Mesendoderm (in vitro differentiated cells): ENCODE measurements at regions not wholly inside any gene's neighbourhood (a gene's known extent, or its start where the extent isn't known, plus 50 kb on each side); places are given as distances from the start of the nearest gene placed in this dataset.
A peak's percentile ranks its signal among the peaks of the same experiment; 100 is the strongest.

ENCODE experiments used
- DNase-seq: peaks from one replicate; pipeline ENCODE4 v3.0.0; 2013
- H2AK5ac ChIP-seq: 2 replicates; pipeline ENCODE4 v1.6.1; 2013; ENCODE audit warnings: low read length, inconsistent platforms
- H2BK120ac ChIP-seq: 2 replicates; pipeline ENCODE4 v1.6.1; 2013; ENCODE audit warnings: low read depth, mild to moderate bottlenecking, low read length, moderate library complexity, mixed read lengths
- H2BK15ac ChIP-seq: replicated peaks from 2 replicates; pipeline ENCODE4 v1.6.1; 2013; ENCODE audit warnings: low read depth, mild to moderate bottlenecking, moderate library complexity
- H2BK5ac ChIP-seq: 2 replicates; pipeline ENCODE4 v1.6.1; 2013; ENCODE audit warnings: low read length, inconsistent platforms
- H3K18ac ChIP-seq: 2 replicates; pipeline ENCODE4 v1.6.1; 2013; ENCODE audit warnings: mild to moderate bottlenecking, low read length, mixed read lengths
- H3K23ac ChIP-seq: one replicate; pipeline ENCODE4 v1.6.1; 2013; ENCODE audit warnings: low read length
- H3K27ac ChIP-seq: 2 replicates; pipeline ENCODE4 v1.5.1; 2013; ENCODE audit warnings: low read depth, mild to moderate bottlenecking, inconsistent platforms, low read length, moderate library complexity
- H3K27me3 ChIP-seq: 2 replicates; pipeline ENCODE4 v1.6.1; 2013; ENCODE audit warnings: low read length, control low read depth, mild to moderate bottlenecking, inconsistent platforms; ENCODE audit not compliant: insufficient read depth, poor library complexity
- H3K36me3 ChIP-seq: 2 replicates; pipeline ENCODE4 v1.6.1; 2013; ENCODE audit warnings: low read length, inconsistent platforms; ENCODE audit not compliant: control insufficient read depth, insufficient read depth
- H3K4ac ChIP-seq: one replicate; pipeline ENCODE4 v1.6.1; 2013; ENCODE audit warnings: low read depth, mild to moderate bottlenecking, low read length, moderate library complexity
- H3K4me1 ChIP-seq: 2 replicates; pipeline ENCODE4 v1.6.1; 2013; ENCODE audit warnings: low read depth, low read length, inconsistent platforms; ENCODE audit not compliant: control insufficient read depth
- H3K4me2 ChIP-seq: 2 replicates; pipeline ENCODE4 v1.6.1; 2013; ENCODE audit warnings: low read length
- H3K4me3 ChIP-seq: 2 replicates; pipeline ENCODE4 v1.5.1; 2013; ENCODE audit warnings: mild to moderate bottlenecking, low read length
- H3K56ac ChIP-seq: one replicate; pipeline ENCODE4 v1.6.1; 2013; ENCODE audit warnings: low read length
- H3K79me1 ChIP-seq: 2 replicates; pipeline ENCODE4 v1.6.1; 2013; ENCODE audit warnings: low read length, inconsistent platforms
- H3K79me2 ChIP-seq: 2 replicates; pipeline ENCODE4 v1.6.1; 2013; ENCODE audit warnings: mild to moderate bottlenecking, low read length; ENCODE audit not compliant: control insufficient read depth, insufficient read depth
- H3K9ac ChIP-seq: 2 replicates; pipeline ENCODE4 v1.6.1; 2013; ENCODE audit warnings: low read length, inconsistent platforms
- H4K5ac ChIP-seq: one replicate; pipeline ENCODE4 v1.6.1; 2013; ENCODE audit warnings: low read length
- H4K8ac ChIP-seq: one replicate; pipeline ENCODE4 v1.6.1; 2013; ENCODE audit warnings: low read depth, mild to moderate bottlenecking, control low read depth, low read length, moderate library complexity
- WGBS: extraction: QIAGEN DNeasy Blood & Tissue Kit; methylation state at CpG from one replicate; pipeline ENCODE4 v1.1.7; 2013; ENCODE audit warnings: low lambda C conversion rate, missing lambda C conversion rate; ENCODE audit not compliant: insufficient coverage; ENCODE audit errors: extremely low coverage; 5-methylcytosine and 5-hydroxymethylcytosine counted together

GRCh38 chr5:90185897-90186468 lies 223.6 kb downstream of the CETN3 start:
- no peak overlapping the region for H2BK15ac ChIP-seq
- H2AK5ac ChIP-seq = no peak overlapping the region
- no peak overlapping the region for H3K4me2 ChIP-seq
- H4K5ac ChIP-seq = no peak overlapping the region
- no peaks in the 10 kb centered on the region for H3K79me2 ChIP-seq
- WGBS = no CpG with 5 or more reads among the region's 2 CpGs
- H3K79me1 ChIP-seq = no peaks in the 10 kb centered on the region
- no peak overlapping the region for H3K18ac ChIP-seq
- no peak overlapping the region for H3K56ac ChIP-seq
- no peak overlapping the region for H4K8ac ChIP-seq
- no peak overlapping the region for H3K23ac ChIP-seq
- no peak overlapping the region for H3K9ac ChIP-seq
- no peak overlapping the region for H3K27ac ChIP-seq
- no peaks in the 10 kb centered on the region for H3K36me3 ChIP-seq
- no peak for DNase-seq
- H3K4ac ChIP-seq = no peak overlapping the region
- no peak overlapping the region for H3K4me3 ChIP-seq
- no peak overlapping the region for H2BK5ac ChIP-seq
- no peaks in the 10 kb centered on the region for H3K4me1 ChIP-seq
- H2BK120ac ChIP-seq = no peak overlapping the region
- no peaks in the 10 kb centered on the region for H3K27me3 ChIP-seq

GRCh38 chr5:90184764-90185163 lies 224.8 kb downstream of the CETN3 start:
- H3K9ac ChIP-seq = no peak overlapping the region
- H2BK120ac ChIP-seq = no peak overlapping the region

DNA sequence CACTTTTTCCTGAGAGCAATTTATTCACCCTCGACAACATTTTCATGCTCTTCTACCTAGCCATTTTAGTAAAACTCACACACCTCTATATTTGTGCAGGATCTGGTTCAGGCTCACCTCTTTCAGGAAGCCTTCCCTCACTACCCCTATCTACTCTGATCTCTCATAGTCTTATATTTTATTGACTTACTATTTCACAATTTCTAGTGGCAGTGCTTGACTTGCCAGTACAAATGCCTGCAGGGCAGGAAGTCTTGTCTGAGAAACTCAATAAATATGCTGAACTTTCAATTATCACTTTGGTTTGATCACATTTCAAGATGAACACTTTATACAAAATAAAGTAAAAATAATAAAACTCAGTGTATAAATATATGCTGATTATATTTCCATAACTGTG lies 226.8 kb downstream of the CETN3 start:
- Histone ChIP-seq H4K8ac (no peak overlapping the region), H2BK15ac (peak overlapping the region; percentile 74), H3K18ac (no peak overlapping the region), H2BK120ac (no peak overlapping the region), H3K23ac (no peak overlapping the region), H3K79me1 (no peaks in the 10 kb centered on the region), H2AK5ac (no peak overlapping the region), H3K36me3 (no peaks in the 10 kb centered on the region), H3K4me1 (no peaks in the 10 kb centered on the region), H3K27ac (no peak overlapping the region), H2BK5ac (no peak overlapping the region), H3K4ac (no peak overlapping the region), H3K56ac (no peak overlapping the region), H3K4me2 (no peak overlapping the region), H3K27me3 (no peaks in the 10 kb centered on the region), H4K5ac (no peak overlapping the region), H3K9ac (no peak overlapping the region), H3K4me3 (no peak overlapping the region), H3K79me2 (no peaks in the 10 kb centered on the region)
- WGBS = no CpG with 5 or more reads among the region's 1 CpG
- no peak for DNase-seq

More at GRCh38 chr5:90184764-90185163, 224.8 kb downstream of the CETN3 start:
- no peak overlapping the region for H4K5ac ChIP-seq
- no peak overlapping the region for H2BK5ac ChIP-seq
- WGBS = no CpG with 5 or more reads among the region's 5 CpGs
- H3K27ac ChIP-seq = no peak overlapping the region
- H3K23ac ChIP-seq = no peak overlapping the region
- no peak overlapping the region for H4K8ac ChIP-seq
- no peak overlapping the region for H3K4me3 ChIP-seq
- H3K36me3 ChIP-seq = no peaks in the 10 kb centered on the region
- H3K4ac ChIP-seq = no peak overlapping the region
- no peaks in the 10 kb centered on the region for H3K4me1 ChIP-seq
- H2AK5ac ChIP-seq = no peak overlapping the region
- no peak overlapping the region for H3K18ac ChIP-seq
- H3K27me3 ChIP-seq = no peaks in the 10 kb centered on the region
- H2BK15ac ChIP-seq = no peak overlapping the region
- no peak overlapping the region for H3K4me2 ChIP-seq
- no peaks in the 10 kb centered on the region for H3K79me2 ChIP-seq
- DNase-seq = peak; percentile 25
- no peak overlapping the region for H3K56ac ChIP-seq
- no peaks in the 10 kb centered on the region for H3K79me1 ChIP-seq

DNA sequence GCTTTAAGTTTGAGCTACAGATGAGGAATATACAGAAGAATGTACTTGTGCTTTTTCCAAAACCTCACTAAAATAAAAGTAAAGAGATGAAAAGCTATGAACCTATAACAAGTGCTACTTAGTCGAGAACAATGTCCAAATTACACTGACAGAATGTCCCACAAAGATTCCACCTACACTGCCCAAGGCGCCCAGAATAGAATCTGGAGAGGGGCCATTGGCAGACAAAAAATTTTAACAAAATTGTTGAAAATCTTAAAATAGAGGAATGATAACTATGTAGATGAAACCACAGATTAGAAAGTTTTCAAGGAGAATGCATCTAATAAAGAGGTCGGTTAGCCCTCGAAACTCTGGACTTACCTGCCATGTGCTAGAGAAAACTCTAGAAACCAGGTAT lies 235.3 kb downstream of the CETN3 start:
- no peak overlapping the region for H2AK5ac ChIP-seq
- no peak overlapping the region for H2BK15ac ChIP-seq
- no peaks in the 10 kb centered on the region for H3K79me2 ChIP-seq
- no peak overlapping the region for H3K23ac ChIP-seq
- no peaks in the 10 kb centered on the region for H3K27me3 ChIP-seq
- no CpG with 5 or more reads among the region's 4 CpGs for WGBS
- H3K27ac ChIP-seq = no peak overlapping the region
- no peak overlapping the region for H3K56ac ChIP-seq
- no peak overlapping the region for H3K4me3 ChIP-seq
- no peak overlapping the region for H3K18ac ChIP-seq
- H3K4me1 ChIP-seq = no peaks in the 10 kb centered on the region
- no peak overlapping the region for H3K4me2 ChIP-seq
- no peak overlapping the region for H3K9ac ChIP-seq
- H3K4ac ChIP-seq = no peak overlapping the region
- no peak overlapping the region for H4K8ac ChIP-seq
- no peak overlapping the region for H2BK120ac ChIP-seq
- no peak for DNase-seq
- no peak overlapping the region for H2BK5ac ChIP-seq
- H4K5ac ChIP-seq = no peak overlapping the region
- H3K79me1 ChIP-seq = no peaks in the 10 kb centered on the region
- H3K36me3 ChIP-seq = no peaks in the 10 kb centered on the region

GRCh38 chr5:90173299-90174030 lies 236.1 kb downstream of the CETN3 start:
- Histone ChIP-seq H2BK5ac (no peak overlapping the region), H3K4me3 (no peak overlapping the region), H3K4ac (no peak overlapping the region), H3K27ac (no peak overlapping the region), H3K4me1 (no peaks in the 10 kb centered on the region), H3K56ac (no peak overlapping the region), H2BK15ac (no peak overlapping the region), H3K9ac (no peak overlapping the region), H3K79me1 (no peaks in the 10 kb centered on the region), H3K79me2 (no peaks in the 10 kb centered on the region), H4K8ac (no peak overlapping the region), H3K23ac (no peak overlapping the region), H3K18ac (no peak overlapping the region), H4K5ac (no peak overlapping the region), H2AK5ac (no peak overlapping the region), H3K4me2 (no peak overlapping the region), H3K27me3 (no peaks in the 10 kb centered on the region), H2BK120ac (no peak overlapping the region), H3K36me3 (no peaks in the 10 kb centered on the region)
- no CpG with 5 or more reads among the region's 1 CpG for WGBS
- DNase-seq = no peak

- H3K4me2 ChIP-seq = no peak overlapping the region
- H3K56ac ChIP-seq = no peak overlapping the region
- no CpG with 5 or more reads among the region's 1 CpG for WGBS
- no peak overlapping the region for H4K5ac ChIP-seq
- no peaks in the 10 kb centered on the region for H3K79me2 ChIP-seq
- H2AK5ac ChIP-seq = no peak overlapping the region
- H3K27ac ChIP-seq = no peak overlapping the region
- DNase-seq = no peak
- H3K23ac ChIP-seq = no peak overlapping the region
- no peak overlapping the region for H2BK15ac ChIP-seq
- no peak overlapping the region for H3K4ac ChIP-seq
- H3K4me1 ChIP-seq = no peaks in the 10 kb centered on the region
- no peak overlapping the region for H3K9ac ChIP-seq
- H4K8ac ChIP-seq = no peak overlapping the region
- no peak overlapping the region for H2BK120ac ChIP-seq
- no peak overlapping the region for H3K4me3 ChIP-seq
- no peaks in the 10 kb centered on the region for H3K36me3 ChIP-seq
- H3K27me3 ChIP-seq = no peaks in the 10 kb centered on the region
- no peak overlapping the region for H2BK5ac ChIP-seq
- no peaks in the 10 kb centered on the region for H3K79me1 ChIP-seq
- H3K18ac ChIP-seq = no peak overlapping the region
These were observed 238.1 kb downstream of the CETN3 start for GRCh38 chr5:90171466-90171865.
